DND-41 (cell line): ENCODE measurements at regions not wholly inside any gene's neighbourhood (a gene's known extent, or its start where the extent isn't known, plus 50 kb on each side); places are given as distances from the start of the nearest gene placed in this dataset.

ENCODE experiments used
- ATAC-seq: fragments of 200-7000 bp; cut with Tn5 transposase; 3 replicates; pipeline ENCODE4 v1.9.1; 2021; ENCODE audit warnings: low read depth; ENCODE audit not compliant: insufficient read depth
- DNase-seq: peaks from one replicate; pipeline ENCODE4 v3.0.0-alpha.2; 2020
- H2AFZ ChIP-seq: 2 replicates; pipeline ENCODE4 v1.6.0; 2012; ENCODE audit warnings: low read depth, low read length
- H3K27ac ChIP-seq: 2 replicates; pipeline ENCODE4 v1.5.1; 2012; ENCODE audit warnings: low read length, inconsistent platforms
- H3K27me3 ChIP-seq: fragments of 200-600 bp; sonication (generic); 2 replicates; pipeline ENCODE4 v1.6.0; 2012; ENCODE audit warnings: low read length, mild to moderate bottlenecking, inconsistent platforms; ENCODE audit not compliant: insufficient read depth, poor library complexity
- H3K36me3 ChIP-seq: 2 replicates; pipeline ENCODE4 v1.5.1; 2012; ENCODE audit warnings: low read length, inconsistent platforms; ENCODE audit not compliant: insufficient read depth
- H3K4me1 ChIP-seq: 2 replicates; pipeline ENCODE4 v1.5.1; 2012; ENCODE audit warnings: mild to moderate bottlenecking, low read length; ENCODE audit not compliant: insufficient read depth
- H3K4me2 ChIP-seq: 2 replicates; pipeline ENCODE4 v1.6.0; 2012; ENCODE audit warnings: mild to moderate bottlenecking, moderate library complexity, low read length, inconsistent platforms; ENCODE audit not compliant: insufficient read depth
- H3K4me3 ChIP-seq, 2 experiments: fragments of 200-600 bp in 1 of 2; shearing (Covaris generic) in 1 of 2; 2 replicates each; pipeline ENCODE4 v1.5.1; 2012 to 2016; ENCODE audit warnings: inconsistent platforms in 2 of 2, low read length in 2 of 2, mild to moderate bottlenecking in 2 of 2, low read depth in 1 of 2, moderate library complexity in 1 of 2
- H3K79me2 ChIP-seq: 2 replicates; pipeline ENCODE4 v1.6.0; 2012; ENCODE audit warnings: low read length, inconsistent platforms; ENCODE audit not compliant: insufficient read depth
- H3K9ac ChIP-seq: 2 replicates; pipeline ENCODE4 v1.6.0; 2012; ENCODE audit warnings: low read depth, mild to moderate bottlenecking, inconsistent platforms, low read length, moderate library complexity
- H3K9me3 ChIP-seq: 2 replicates; pipeline ENCODE4 v1.5.1; 2012; ENCODE audit warnings: low read length, moderate library complexity, mild to moderate bottlenecking, inconsistent platforms; ENCODE audit not compliant: insufficient read depth, severe bottlenecking
- H4K20me1 ChIP-seq: 2 replicates; pipeline ENCODE4 v1.6.0; 2012; ENCODE audit warnings: low read length; ENCODE audit not compliant: insufficient read depth
- EZH2 ChIP-seq: IDR thresholded peaks from 3 replicates; pipeline ENCODE4 v1.6.1; 2012; ENCODE audit warnings: borderline replicate concordance, low read depth, mild to moderate bottlenecking, moderate library complexity, low read length, inconsistent platforms; ENCODE audit not compliant: severe bottlenecking
- TF ChIP-seq, protein P1 (sequence below): IDR thresholded peaks from 2 replicates; pipeline ENCODE4 v1.5.1; 2012; ENCODE audit warnings: borderline replicate concordance, low read length, moderate library complexity, mild to moderate bottlenecking; ENCODE audit not compliant: poor library complexity, severe bottlenecking; ENCODE audit errors: extremely low read depth

DNA sequence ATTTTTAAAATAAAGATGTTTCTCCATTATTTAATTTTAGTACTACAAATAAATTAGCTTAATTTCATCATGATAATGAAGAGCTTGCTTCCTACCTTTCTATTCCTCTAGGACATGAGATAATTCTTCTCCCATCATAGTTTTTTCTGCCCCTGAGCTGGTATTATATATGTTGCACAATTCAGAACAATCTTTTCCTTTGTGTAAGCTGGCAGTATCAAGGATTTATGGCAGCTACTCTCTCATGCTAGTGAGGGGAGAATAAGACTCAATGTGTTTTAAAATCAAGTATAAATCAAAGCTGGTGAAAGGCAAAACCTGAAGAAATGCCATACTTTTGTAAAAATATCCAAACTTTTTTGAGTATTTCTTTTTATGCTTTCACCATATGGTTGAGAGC lies 1405.3 kb downstream of the SI start:
- ATAC-seq (no peak), DNase-seq (no peak)
- TF ChIP-seq, protein P1, sequence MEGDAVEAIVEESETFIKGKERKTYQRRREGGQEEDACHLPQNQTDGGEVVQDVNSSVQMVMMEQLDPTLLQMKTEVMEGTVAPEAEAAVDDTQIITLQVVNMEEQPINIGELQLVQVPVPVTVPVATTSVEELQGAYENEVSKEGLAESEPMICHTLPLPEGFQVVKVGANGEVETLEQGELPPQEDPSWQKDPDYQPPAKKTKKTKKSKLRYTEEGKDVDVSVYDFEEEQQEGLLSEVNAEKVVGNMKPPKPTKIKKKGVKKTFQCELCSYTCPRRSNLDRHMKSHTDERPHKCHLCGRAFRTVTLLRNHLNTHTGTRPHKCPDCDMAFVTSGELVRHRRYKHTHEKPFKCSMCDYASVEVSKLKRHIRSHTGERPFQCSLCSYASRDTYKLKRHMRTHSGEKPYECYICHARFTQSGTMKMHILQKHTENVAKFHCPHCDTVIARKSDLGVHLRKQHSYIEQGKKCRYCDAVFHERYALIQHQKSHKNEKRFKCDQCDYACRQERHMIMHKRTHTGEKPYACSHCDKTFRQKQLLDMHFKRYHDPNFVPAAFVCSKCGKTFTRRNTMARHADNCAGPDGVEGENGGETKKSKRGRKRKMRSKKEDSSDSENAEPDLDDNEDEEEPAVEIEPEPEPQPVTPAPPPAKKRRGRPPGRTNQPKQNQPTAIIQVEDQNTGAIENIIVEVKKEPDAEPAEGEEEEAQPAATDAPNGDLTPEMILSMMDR = no peak
- TF ChIP-seq EZH2 = no peak
- no peaks in the 10 kb centered on the region for H3K79me2 ChIP-seq
- H3K9ac ChIP-seq = no peak overlapping the region
- H3K9me3 ChIP-seq = peaks cover 2% of the 10 kb centered on the region
- no peaks in the 10 kb centered on the region for H3K4me1 ChIP-seq
- no peak overlapping the region for H3K4me3 ChIP-seq
- H4K20me1 ChIP-seq = no peaks in the 10 kb centered on the region
- H3K27me3 ChIP-seq = no peaks in the 10 kb centered on the region
- H3K36me3 ChIP-seq = no peaks in the 10 kb centered on the region
- H2AFZ ChIP-seq = no peak overlapping the region
- no peak overlapping the region for H3K4me2 ChIP-seq
- no peak overlapping the region for H3K27ac ChIP-seq

GRCh38 chr3:163671201-163671600 lies 1407.1 kb downstream of the SI start:
- no peaks in the 10 kb centered on the region for H3K36me3 ChIP-seq
- no peak for ATAC-seq

GRCh38 chr3:163664466-163664865 lies 1413.8 kb downstream of the SI start:
- Histone ChIP-seq H4K20me1 (no peaks in the 10 kb centered on the region), H3K79me2 (no peaks in the 10 kb centered on the region), H3K27ac (no peak overlapping the region), H3K36me3 (no peaks in the 10 kb centered on the region), H3K9ac (no peak overlapping the region), H3K4me3 (no peak overlapping the region), H3K9me3 (no peaks in the 10 kb centered on the region), H3K4me1 (no peaks in the 10 kb centered on the region), H3K4me2 (no peak overlapping the region), H3K27me3 (no peaks in the 10 kb centered on the region), H2AFZ (no peak overlapping the region)
- ATAC-seq (no peak), DNase-seq (no peak)
- TF ChIP-seq, protein P1 = no peak
- TF ChIP-seq EZH2 = no peak

More at GRCh38 chr3:163671201-163671600, 1407.1 kb downstream of the SI start:
- no peak overlapping the region for H3K4me2 ChIP-seq
- no peaks in the 10 kb centered on the region for H3K9me3 ChIP-seq
- H3K27me3 ChIP-seq = no peaks in the 10 kb centered on the region
- no peaks in the 10 kb centered on the region for H3K79me2 ChIP-seq
- no peak overlapping the region for H3K9ac ChIP-seq
- no peak overlapping the region for H3K27ac ChIP-seq
- H3K4me1 ChIP-seq = no peaks in the 10 kb centered on the region
- no peaks in the 10 kb centered on the region for H4K20me1 ChIP-seq
- no peak overlapping the region for H3K4me3 ChIP-seq
- TF ChIP-seq EZH2 = no peak
- TF ChIP-seq, protein P1 = no peak
- H2AFZ ChIP-seq = no peak overlapping the region; the same call in 1 of the 2 replicates
- no peak for DNase-seq

DNA sequence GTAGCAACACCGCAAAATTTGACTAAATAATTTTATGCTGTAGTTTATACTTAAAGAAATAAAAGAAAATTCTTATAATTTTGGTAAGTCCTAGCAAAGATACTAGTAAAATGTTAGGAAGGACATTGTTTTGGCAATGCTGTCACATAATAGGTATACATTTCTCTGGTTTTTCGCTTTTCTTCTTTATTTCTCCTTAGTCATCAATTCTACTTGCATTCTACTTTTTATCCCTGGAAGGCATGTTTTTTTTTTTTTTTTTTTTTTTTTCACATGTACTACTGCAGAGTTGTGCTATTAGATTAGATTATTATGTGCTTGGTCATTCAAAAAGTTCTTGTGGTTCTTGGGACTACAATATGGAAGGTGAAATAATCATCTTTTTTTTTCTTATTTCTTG lies 1421.2 kb downstream of the SI start:
- no peak overlapping the region for H3K4me3 ChIP-seq
- peaks cover 2% of the 10 kb centered on the region for H3K9me3 ChIP-seq
- H3K27me3 ChIP-seq = no peaks in the 10 kb centered on the region
- no peaks in the 10 kb centered on the region for H3K79me2 ChIP-seq
- no peaks in the 10 kb centered on the region for H3K4me1 ChIP-seq
- ATAC-seq (no peak), DNase-seq (no peak)
- TF ChIP-seq EZH2 = no peak
- TF ChIP-seq, protein P1 = no peak
- H3K4me2 ChIP-seq = no peak overlapping the region
- no peak overlapping the region for H3K9ac ChIP-seq
- no peaks in the 10 kb centered on the region for H3K36me3 ChIP-seq
- no peak overlapping the region for H3K27ac ChIP-seq
- no peak overlapping the region for H2AFZ ChIP-seq
- H4K20me1 ChIP-seq = no peaks in the 10 kb centered on the region
